Body of pancreas (tissue), 4 donors: ENCODE measurements at regions not wholly inside any gene's neighbourhood (a gene's known extent, or its start where the extent isn't known, plus 50 kb on each side); places are given as distances from the start of the nearest gene placed in this dataset.

Experiments
- POLR2A ChIP-seq, 3 donors: fragments of 450-650 bp; IDR thresholded peaks; one replicate each; pipeline ENCODE4 v1.6.1; 2016; ENCODE audit warnings: antibody characterized with exemption in 3 of 3, mild to moderate bottlenecking in 2 of 3
- TF ChIP-seq, protein P1 (sequence below), 7 experiments: fragments of 450-650 bp in 4 of 7; fragments of 200-600 bp in 3 of 7; sonication (generic) in 3 of 7; IDR thresholded peaks; one replicate each; pipeline ENCODE4 v1.5.1; 2016 to 2019; ENCODE audit warnings: antibody characterized with exemption in 7 of 7

DNA sequence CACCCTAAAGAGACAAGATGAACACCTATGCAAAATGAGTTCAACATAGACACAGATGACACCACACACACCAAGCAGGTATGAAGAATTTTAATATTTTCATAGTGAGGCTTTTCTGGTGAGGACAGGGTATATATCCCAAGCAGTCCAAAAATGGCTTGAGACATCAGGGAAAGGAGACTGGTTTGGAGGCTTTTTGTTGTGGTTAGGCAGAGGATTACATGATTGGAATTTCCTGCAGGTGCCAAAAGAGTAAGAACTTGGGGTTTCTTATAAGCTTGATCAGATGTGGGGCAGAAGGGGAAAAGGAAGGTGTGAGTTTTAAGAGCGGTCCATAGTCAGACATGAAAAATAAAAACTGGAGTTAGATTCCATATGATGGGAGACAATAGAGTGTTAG lies 420.8 kb upstream of the SLITRK1 start:
- TF ChIP-seq, protein P1, sequence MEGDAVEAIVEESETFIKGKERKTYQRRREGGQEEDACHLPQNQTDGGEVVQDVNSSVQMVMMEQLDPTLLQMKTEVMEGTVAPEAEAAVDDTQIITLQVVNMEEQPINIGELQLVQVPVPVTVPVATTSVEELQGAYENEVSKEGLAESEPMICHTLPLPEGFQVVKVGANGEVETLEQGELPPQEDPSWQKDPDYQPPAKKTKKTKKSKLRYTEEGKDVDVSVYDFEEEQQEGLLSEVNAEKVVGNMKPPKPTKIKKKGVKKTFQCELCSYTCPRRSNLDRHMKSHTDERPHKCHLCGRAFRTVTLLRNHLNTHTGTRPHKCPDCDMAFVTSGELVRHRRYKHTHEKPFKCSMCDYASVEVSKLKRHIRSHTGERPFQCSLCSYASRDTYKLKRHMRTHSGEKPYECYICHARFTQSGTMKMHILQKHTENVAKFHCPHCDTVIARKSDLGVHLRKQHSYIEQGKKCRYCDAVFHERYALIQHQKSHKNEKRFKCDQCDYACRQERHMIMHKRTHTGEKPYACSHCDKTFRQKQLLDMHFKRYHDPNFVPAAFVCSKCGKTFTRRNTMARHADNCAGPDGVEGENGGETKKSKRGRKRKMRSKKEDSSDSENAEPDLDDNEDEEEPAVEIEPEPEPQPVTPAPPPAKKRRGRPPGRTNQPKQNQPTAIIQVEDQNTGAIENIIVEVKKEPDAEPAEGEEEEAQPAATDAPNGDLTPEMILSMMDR (IDR thresholded peaks at IDR 0.05), result no peak
- no peak for TF ChIP-seq POLR2A (IDR thresholded peaks at IDR 0.05)
